AG09319 (cell line): ENCODE measurements at regions not wholly inside any gene's neighbourhood (a gene's known extent, or its start where the extent isn't known, plus 50 kb on each side); places are given as distances from the start of the nearest gene placed in this dataset.

Experiments used
- DNase-seq: peaks from one replicate; pipeline ENCODE4 v3.0.0-alpha.2; 2010; ENCODE audit warnings: low read depth; ENCODE audit errors: extremely low read depth
- TF ChIP-seq, protein P1 (sequence below): IDR thresholded peaks from 2 replicates; pipeline ENCODE4 v1.5.1; 2011; ENCODE audit warnings: low read depth, mild to moderate bottlenecking, inconsistent platforms, low read length, moderate library complexity

DNA sequence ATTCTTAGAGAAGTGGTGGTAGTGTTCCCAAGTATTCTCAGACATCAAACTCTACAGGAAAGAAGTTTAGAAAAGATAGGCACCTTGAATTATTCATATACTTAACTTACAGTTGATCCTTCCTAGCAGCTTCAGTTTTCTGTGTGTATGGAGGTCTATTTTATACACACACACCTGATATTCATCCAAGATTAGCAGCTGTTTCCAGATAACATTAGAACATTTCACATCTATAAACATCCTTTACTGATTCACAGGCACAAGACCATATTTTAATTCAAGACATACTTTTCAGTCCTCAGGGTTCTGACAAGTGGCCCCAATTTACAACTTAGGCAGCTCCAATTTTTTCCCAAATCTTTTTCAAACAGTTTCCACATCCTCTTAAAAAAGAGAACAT is 287.8 kb upstream of the USP25 start:
- DNase-seq: no peak
- TF ChIP-seq, protein P1, sequence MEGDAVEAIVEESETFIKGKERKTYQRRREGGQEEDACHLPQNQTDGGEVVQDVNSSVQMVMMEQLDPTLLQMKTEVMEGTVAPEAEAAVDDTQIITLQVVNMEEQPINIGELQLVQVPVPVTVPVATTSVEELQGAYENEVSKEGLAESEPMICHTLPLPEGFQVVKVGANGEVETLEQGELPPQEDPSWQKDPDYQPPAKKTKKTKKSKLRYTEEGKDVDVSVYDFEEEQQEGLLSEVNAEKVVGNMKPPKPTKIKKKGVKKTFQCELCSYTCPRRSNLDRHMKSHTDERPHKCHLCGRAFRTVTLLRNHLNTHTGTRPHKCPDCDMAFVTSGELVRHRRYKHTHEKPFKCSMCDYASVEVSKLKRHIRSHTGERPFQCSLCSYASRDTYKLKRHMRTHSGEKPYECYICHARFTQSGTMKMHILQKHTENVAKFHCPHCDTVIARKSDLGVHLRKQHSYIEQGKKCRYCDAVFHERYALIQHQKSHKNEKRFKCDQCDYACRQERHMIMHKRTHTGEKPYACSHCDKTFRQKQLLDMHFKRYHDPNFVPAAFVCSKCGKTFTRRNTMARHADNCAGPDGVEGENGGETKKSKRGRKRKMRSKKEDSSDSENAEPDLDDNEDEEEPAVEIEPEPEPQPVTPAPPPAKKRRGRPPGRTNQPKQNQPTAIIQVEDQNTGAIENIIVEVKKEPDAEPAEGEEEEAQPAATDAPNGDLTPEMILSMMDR: no peak

DNA sequence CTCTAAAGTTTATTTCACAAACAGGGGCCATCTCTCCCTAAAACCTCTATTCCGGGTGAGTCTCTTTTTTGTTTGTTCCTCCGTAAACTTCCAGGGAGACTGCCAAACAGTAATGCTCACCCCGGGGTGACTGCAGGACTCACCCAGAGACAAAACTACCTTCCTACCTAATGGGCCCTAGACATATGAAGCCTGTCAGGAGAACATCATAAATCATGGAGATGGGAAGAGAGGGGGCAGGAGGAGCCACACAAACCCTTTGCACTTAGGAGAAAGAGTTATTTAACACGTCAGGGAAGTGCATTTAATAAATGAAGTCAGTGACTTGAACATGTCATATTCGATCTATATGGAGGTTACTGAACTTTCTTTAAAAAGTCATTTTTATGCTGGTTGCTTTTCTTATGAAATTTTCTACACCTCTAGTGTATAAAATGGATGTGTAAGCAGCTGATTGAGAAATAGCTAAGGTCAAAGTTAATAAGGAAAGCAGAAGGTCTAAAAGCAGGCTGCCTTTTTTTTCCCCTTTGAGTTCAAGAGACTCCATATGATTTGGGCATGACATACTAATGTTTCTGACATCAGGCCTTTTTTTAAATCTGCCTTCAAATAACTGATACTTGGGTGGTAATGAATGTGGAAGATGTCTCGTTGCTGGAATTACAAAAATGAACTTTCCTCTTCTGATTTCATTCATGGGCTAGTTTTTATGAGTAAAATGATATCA is 286.9 kb upstream of the USP25 start:
- TF ChIP-seq, protein P1: no peak
- DNase-seq: no peak

DNA sequence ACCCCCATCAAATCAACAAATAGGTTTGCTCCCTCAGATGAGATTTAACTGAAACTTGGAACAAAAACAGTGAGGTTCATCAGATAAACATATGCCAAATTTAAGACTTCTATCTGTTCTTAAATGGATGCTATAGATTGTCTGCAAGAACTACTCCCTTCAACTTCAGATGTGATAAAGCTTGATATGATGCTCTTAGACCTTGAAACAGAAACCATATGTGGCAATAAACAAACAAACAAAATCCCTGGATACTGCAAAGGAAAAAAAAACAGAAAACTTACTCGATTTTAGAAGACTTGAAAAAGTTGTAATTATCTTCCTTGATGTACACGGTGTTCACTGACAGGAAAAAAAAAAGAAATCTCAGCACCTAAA is 286.1 kb upstream of the USP25 start:
- TF ChIP-seq, protein P1: no peak
- no peak for DNase-seq

DNA sequence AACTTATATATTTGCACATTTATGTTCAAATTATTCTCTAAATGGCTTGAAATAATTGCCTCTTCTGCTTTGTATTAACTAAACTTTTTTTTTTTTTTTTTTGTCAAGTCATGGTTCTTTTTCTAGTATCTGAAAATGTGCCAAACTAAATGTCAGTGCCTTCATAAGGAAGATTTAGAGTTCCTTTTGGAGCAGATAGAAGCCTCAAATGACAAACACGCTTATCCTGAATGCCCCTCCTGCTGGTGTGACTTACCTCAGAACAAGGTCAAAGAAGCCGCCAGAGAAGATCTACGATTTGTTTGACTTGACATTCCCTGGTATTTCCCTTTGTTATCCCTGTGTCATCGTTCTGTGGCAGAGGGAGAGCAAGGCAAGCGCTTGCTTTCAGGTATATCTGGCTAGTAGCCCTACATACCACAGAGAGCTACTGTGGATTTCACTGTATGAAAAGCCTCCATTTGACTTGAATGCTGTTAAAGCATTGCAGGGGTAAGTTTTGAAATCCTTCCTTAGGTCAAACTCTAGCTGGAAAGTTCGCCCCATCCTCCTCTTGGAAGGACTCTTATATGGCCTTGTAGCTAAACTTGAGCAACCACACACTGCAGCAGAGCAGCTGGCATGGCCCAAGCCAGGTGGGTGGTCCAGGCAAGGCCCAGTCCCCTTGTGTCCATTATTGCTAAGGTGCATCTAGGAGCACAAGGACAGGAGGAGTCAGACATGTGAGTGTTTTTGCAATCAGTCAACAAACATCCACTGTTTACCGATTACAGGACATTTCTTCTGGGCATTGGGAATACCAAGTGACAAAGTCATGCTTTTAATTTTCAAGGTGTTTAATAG is 285.4 kb upstream of the USP25 start:
- DNase-seq: no peak
- TF ChIP-seq, protein P1: no peak

DNA sequence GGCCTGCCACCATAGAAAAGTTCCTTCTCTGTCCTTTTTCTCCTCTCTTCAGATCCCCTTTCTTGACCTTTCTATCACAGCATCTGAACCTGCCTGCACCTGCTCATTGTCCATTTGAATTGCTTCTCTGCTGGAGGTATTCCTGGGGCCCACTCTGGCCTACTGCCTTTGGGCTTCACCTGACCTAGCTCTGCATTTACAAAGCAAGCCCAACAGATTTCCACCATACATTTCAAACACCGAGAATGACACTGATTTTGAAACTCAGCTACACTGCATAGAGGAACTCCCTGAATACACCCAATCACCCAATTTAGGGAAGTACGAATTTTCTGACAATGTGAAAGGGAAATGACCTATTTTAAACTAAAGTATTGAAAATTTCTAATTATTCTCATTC is 284.5 kb upstream of the USP25 start:
- DNase-seq: no peak
- TF ChIP-seq, protein P1: no peak

DNA sequence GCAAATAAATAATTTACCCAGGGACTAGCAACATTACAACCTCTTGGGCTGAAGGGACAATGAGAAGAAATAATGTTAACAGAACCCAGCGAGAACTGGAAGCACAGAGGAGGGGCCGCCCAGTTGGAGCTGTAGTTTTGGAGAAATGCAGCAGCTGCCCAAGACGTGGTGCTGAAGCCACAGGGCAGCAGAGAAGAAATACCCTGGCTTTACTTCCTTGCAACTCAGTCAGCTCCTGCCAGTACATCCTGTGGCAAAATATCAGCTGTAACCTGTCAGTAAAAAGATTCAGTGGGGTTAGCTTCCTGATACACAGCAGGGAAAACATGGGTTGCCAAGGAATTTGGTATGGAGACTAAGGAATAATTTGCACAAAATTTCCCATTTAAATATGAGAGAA is 283.6 kb upstream of the USP25 start:
- no peak for DNase-seq
- TF ChIP-seq, protein P1: no peak

DNA sequence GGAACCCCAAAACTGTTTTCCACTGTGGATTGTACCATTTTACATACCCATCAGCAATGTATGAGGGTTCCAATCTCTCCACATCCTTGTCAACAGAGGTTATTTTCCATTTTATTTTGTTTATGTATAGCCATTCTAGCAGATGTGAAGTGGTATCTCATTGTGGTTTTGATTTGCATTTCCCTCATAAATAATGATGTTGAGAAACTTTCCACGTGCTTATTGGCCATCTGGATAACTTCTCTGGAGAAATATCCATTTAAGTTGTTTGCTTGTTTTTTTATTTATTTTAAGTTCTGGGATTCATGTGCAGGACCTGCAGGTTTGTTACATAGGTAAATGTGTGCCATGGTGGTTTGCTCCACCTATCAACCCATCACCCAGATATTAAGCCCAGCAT is 280.2 kb upstream of the USP25 start:
- no peak for DNase-seq
- TF ChIP-seq, protein P1: no peak
